Parathyroid adenoma (tissue), 2 donors: ENCODE measurements at regions not wholly inside any gene's neighbourhood (a gene's known extent, or its start where the extent isn't known, plus 50 kb on each side); places are given as distances from the start of the nearest gene placed in this dataset.

Source experiments
- H2AFZ ChIP-seq: fragments of 300-600 bp; sonication (generic); one replicate; pipeline ENCODE4 v1.7.0; 2017; ENCODE audit warnings: antibody characterized with exemption, mild to moderate bottlenecking
- H3K27ac ChIP-seq: fragments of 300-600 bp; sonication (generic); one replicate; pipeline ENCODE4 v1.7.0; 2017
- H3K27me3 ChIP-seq: fragments of 300-600 bp; sonication (generic); one replicate; pipeline ENCODE4 v1.7.0; 2017; ENCODE audit warnings: low read length; ENCODE audit not compliant: control insufficient read depth, insufficient read depth
- H3K36me3 ChIP-seq: fragments of 300-600 bp; sonication (generic); one replicate; pipeline ENCODE4 v1.7.0; 2017; ENCODE audit warnings: low read length; ENCODE audit not compliant: control insufficient read depth, insufficient read depth
- H3K4me1 ChIP-seq: fragments of 300-600 bp; sonication (generic); one replicate; pipeline ENCODE4 v1.7.0; 2017; ENCODE audit warnings: control low read depth
- H3K4me2 ChIP-seq: fragments of 300-600 bp; sonication (generic); one replicate; pipeline ENCODE4 v1.7.0; 2017; ENCODE audit warnings: low read length
- H3K4me3 ChIP-seq: fragments of 300-600 bp; sonication (generic); one replicate; pipeline ENCODE4 v1.7.0; 2017; ENCODE audit warnings: low read depth, low read length
- H3K79me2 ChIP-seq: fragments of 300-600 bp; sonication (generic); one replicate; pipeline ENCODE4 v1.7.0; 2017; ENCODE audit warnings: control low read depth
- H3K9ac ChIP-seq: fragments of 300-600 bp; sonication (generic); one replicate; pipeline ENCODE4 v1.7.0; 2017; ENCODE audit warnings: mild to moderate bottlenecking
- H3K9me3 ChIP-seq: fragments of 300-600 bp; sonication (generic); one replicate; pipeline ENCODE4 v1.7.0; 2017; ENCODE audit warnings: low read length; ENCODE audit not compliant: control insufficient read depth
- CTCF ChIP-seq: fragments of 300-600 bp; sonication (generic); IDR thresholded peaks from one replicate; pipeline ENCODE4 v1.7.0; 2017; ENCODE audit warnings: antibody characterized with exemption, mild to moderate bottlenecking
- donor health status: primary hyperparathyroidism.

DNA sequence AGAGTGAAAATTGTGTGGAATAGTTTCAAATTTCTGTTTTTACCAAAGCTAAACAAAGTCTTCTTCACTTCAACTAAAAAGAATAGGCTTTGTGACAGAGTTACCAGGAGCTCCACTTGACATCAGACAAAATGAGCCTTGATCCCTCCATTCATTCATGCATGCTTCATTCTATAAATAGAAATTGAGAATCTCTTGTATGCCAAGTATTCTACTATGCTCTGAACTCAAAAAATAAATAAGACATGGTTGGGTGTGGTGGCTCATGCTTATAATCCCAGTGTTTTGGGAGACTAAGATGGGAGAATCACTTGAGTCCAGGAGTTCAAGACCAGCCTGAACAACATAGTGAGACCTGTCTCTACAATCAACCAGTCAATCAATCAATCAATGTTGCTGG, 236.6 kb upstream of the FAM83B start:
- TF ChIP-seq CTCF, result no peak
- Histone ChIP-seq H3K36me3 (no peaks in the 10 kb centered on the region), H3K4me1 (no peaks in the 10 kb centered on the region), H3K27me3 (no peaks in the 10 kb centered on the region), H3K79me2 (no peaks in the 10 kb centered on the region), H3K4me2 (no peak overlapping the region), H3K27ac (no peak overlapping the region), H2AFZ (no peak overlapping the region), H3K9ac (no peak overlapping the region), H3K9me3 (no peaks in the 10 kb centered on the region), H3K4me3 (no peak overlapping the region)

DNA sequence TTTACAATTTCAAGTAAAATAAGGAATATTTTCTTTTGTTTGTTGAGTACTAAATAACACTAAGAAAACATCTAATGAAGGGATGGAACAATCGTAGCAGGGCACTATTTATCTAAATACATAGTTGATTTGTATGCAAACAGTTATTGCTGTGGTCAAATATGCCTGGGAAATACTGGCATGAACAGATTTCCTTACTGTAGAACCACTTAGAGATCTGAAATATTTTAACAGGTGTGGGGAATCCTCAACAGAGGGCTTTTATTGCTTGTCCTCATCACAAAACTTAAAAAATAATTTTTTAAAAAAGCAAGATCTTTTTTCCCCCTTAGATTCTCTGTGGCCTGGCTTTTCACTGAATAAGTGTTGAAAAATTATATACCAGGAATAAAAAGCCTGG, 233.0 kb upstream of the FAM83B start:
- Histone ChIP-seq H3K9me3 (no peaks in the 10 kb centered on the region), H3K4me1 (no peaks in the 10 kb centered on the region), H3K27me3 (no peaks in the 10 kb centered on the region), H3K79me2 (no peaks in the 10 kb centered on the region), H3K9ac (no peak overlapping the region), H3K27ac (no peak overlapping the region), H3K4me2 (no peak overlapping the region), H3K36me3 (no peaks in the 10 kb centered on the region), H2AFZ (no peak overlapping the region), H3K4me3 (no peak overlapping the region)
- no peak for TF ChIP-seq CTCF

GRCh38 chr6:54614499-54615195, 231.9 kb upstream of the FAM83B start:
- Histone ChIP-seq H3K9ac (no peak overlapping the region), H3K79me2 (no peaks in the 10 kb centered on the region), H3K4me1 (no peaks in the 10 kb centered on the region), H3K36me3 (no peaks in the 10 kb centered on the region), H2AFZ (no peak overlapping the region), H3K4me3 (no peak overlapping the region), H3K27ac (no peak overlapping the region), H3K4me2 (no peak overlapping the region), H3K27me3 (no peaks in the 10 kb centered on the region), H3K9me3 (no peaks in the 10 kb centered on the region)
- TF ChIP-seq CTCF, result no peak

DNA sequence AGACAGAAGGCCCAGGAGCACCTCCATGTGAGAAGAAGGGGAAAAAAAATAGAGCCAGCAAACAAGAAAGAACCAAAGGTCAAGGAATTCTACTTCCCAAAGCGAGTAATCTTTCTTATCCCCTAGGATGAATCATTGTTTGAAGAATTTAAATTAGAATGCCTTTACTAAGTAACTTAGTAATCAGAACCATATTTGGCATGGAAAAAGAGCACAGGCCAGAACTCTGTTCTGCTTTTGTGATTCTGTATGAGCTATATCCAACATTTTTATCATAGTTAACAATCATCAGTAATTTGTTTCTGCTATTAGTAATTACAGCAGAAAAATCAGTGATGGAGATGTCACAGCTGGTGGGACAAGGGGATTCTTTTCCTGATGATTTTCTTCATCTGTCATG, 228.8 kb upstream of the FAM83B start:
- H3K36me3 ChIP-seq, result no peaks in the 10 kb centered on the region

More for the DNA sequence above, 228.8 kb upstream of the FAM83B start:
- Histone ChIP-seq H3K27ac (no peak overlapping the region), H3K9ac (no peak overlapping the region), H3K9me3 (no peaks in the 10 kb centered on the region), H3K79me2 (no peaks in the 10 kb centered on the region), H3K4me3 (no peak overlapping the region), H3K4me1 (no peaks in the 10 kb centered on the region), H2AFZ (no peak overlapping the region), H3K27me3 (no peaks in the 10 kb centered on the region), H3K4me2 (no peak overlapping the region)
- no peak for TF ChIP-seq CTCF
